Hepatic stellate cell (primary cell): ENCODE measurements at regions not wholly inside any gene's neighbourhood (a gene's known extent, or its start where the extent isn't known, plus 50 kb on each side); places are given as distances from the start of the nearest gene placed in this dataset.
"Not testable (repeated sequence)": the region's sequence is repeated elsewhere in the genome, so short reads cannot be mapped to it uniquely, and the experiment has no call there.

Source experiments
- DNase-seq: peaks from one replicate; pipeline ENCODE4 v3.0.0; 2011; ENCODE audit warnings: low spot score

DNA sequence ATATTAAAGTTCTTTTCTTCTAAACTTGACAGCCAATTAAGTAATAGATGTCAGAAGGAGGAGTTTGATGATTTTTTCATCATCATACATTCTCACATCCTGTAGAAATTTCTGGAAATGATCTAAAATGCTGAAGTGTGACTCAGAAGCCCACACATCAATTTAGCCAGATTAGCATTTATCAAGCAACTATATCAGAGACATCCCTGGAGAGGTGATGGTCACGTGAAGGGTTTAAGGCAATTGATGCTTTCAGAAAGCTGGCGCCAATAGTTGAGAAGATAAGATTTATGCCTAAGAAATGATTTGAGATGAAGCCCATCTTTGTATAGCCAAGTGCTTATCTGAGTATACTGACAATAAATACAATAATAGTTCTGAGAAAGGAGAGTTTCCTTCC, 162.9 kb upstream of the RORB start:
- no peak for DNase-seq

DNA sequence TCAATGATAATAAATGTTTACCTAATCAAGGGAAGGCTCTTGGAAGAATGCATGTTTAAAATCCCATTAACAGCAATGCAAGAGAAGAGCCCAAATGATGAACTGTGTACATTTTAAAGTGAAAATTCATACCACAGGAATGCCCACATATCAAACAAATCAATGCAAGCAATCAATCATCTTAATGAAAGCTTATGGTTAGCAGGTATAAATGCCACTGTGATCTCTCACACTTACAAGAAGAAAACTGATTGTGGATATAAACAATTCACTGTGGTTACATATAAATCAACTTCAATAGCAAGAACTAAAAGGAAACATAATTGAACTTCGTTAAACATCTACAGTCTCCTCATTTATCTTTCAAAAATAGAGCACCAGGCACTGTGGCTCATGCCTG, 161.0 kb upstream of the RORB start:
- DNase-seq, result no peak

DNA sequence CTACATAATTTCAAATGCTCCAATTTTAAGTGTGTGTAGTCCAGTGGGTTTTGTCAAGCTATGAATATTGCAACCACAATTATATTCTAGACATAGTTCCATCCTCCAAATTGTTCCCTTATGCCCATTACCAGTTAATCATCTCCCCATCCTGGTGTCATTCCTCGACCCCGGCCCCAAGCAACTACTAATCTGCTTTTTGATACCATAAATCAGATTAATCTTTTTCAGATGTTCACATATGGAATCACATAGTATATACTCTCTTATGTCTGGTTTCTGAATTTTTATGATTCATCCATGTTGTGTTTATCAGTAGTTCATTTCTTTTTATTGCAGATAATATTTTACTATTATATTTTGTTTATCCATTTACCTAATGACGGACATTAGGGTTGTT, 148.4 kb upstream of the RORB start:
- no peak for DNase-seq

DNA sequence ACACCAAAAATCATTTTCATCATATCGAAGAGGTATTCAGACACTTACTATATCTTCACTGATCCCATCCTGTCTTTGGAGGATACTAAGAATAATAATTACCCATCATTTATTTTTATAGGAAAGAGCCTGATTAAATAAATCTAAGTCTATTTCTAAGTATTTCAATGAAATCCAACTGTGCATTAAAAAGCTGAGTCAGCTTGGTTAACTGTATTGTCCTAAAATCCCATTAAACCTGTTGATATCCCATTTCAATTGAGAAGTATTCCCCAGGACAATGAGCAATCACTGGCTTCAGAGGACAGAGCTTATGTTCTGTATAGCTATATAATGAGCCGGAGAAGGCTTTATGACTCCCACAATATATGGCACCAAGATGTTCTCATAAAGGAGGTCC, 142.0 kb upstream of the RORB start:
- DNase-seq, result no peak

DNA sequence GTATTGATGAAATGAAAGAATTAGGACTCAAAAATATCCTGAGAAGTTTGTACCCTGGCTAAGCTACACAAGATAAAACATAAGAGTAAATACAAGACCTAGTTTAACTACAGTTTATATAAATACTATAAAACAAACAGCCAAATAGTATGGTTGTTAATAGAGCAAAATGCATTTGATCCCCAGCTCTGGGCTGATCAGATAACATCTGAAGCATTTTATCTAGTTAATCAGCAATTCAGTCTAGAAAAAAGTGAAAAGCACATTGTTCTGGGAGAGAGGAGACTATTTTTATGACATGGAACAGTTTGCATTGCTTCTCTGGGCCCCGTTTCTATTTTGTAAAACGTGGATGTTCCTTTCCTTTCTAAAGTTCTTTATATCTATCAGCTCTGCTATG, 139.6 kb upstream of the RORB start:
- no peak for DNase-seq

GRCh38 chr9:74358959-74359358, 138.2 kb upstream of the RORB start:
- no peak for DNase-seq

GRCh38 chr9:74361508-74361907, 135.6 kb upstream of the RORB start:
- DNase-seq, result no peak

GRCh38 chr9:74362423-74362822, 134.7 kb upstream of the RORB start:
- DNase-seq, result no peak

GRCh38 chr9:74366111-74366510, 131.0 kb upstream of the RORB start:
- no peak for DNase-seq

GRCh38 chr9:74369844-74370243, 127.3 kb upstream of the RORB start:
- DNase-seq, result no peak

DNA sequence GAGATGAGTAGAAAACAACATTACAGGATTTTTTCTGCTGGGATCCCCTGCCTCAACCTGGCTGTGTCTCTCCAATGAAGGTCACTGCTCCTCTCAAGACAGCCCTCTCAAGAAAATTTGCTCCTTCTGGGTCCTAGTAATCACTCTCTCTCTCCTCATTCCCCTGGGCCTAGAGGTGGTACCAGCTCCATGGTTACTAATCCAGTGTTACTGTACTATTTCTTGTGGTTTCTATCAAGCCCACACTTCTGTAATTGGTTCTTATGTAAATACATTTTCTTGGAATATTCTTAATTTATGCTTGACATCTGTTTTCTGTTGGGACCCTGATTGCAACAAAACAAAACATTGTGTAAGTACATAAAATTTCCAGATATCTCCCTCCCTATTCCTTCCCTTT, 123.8 kb upstream of the RORB start:
- no peak for DNase-seq

DNA sequence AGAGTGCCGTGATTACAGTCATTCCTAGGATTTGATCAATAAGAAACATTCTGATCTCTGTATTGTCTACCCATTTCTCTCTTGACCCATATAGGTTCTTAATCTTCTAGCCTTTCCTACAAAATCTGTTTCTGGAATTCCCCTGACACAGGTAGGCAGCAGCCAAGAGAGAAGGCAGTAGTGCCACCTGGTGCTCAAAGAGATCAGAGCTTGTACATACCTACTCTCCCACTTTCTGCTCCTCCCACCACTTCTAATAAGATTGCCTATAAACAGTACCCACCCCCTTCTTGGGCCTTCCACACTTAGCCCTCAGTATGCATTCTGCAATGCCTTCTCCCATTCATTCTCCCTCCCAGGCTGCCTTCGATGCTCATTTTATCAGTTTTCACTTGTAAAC, 117.4 kb upstream of the RORB start:
- no peak for DNase-seq

DNA sequence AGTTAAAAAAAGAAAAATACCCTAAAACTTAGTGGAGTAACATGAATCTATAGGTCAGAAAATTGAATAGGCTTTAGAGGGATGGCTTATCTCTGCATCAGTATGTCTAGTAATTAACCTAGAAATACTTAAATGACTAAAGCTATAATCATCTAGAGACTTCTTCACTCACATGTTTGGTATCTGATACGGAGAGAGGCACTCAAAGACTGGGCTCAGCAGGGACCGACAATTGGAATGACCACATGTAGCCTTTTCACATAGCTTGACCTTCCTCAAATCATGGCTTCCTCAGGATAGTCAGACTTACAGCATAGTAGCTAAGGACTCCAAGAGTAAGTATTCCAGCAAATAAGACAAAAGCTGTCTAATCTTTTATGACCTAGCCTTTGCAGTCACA, 105.3 kb upstream of the RORB start:
- no peak for DNase-seq

DNA sequence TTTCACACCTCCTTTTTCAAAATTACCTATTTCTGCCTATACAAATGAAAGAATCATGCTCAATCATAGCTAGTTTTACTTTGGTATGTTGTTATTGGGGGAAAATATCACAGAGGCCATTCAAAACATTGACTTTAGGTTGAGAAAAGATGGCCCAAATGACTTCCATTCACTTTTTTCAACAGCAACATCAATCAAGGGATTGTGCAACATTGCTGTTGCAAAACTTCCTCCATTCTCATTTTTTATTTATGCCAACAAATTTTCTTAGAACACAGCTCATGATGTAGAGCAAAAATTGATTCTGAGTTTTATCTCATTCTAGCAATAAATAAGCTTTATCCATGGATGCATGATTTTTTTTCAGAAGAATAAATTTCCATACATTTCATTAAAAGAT, 93.6 kb upstream of the RORB start:
- DNase-seq, result no peak

DNA sequence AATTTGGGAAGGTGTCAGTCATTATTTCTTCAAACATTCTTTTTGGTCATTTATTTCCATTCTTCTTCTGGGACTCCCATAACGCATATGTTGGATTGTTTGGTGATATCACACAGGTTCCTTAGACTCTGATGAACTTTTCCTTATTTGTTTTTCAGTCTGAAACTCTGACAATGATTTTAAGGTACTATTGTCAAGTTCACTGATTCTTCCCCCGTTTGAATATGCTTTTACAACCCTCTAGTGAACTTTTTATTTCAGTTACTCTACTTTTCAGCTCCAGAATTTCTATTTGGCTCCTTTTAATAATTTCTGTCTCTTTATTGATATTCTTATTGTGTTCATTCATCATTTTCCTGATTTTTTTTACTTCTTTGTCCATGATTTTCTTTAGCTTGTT, 92.5 kb upstream of the RORB start:
- no peak for DNase-seq

DNA sequence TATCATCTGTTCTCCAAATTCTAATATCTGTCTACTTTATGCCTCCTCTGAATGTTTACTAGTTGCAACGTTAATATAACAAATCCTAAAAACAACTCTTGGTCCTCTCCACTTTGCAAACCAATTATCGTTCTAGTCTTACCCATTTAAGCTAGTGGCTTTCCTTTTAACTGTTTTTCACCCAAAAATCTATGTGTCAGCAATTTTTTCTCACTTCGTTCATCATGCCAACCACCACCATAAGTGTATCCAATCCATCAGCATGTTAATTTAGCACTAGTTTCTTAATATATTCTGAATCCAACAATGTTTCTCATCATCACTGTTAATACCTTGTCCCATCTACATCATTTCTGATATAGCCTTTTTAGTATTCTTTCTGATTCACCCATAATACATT, 90.0 kb upstream of the RORB start:
- no peak for DNase-seq

DNA sequence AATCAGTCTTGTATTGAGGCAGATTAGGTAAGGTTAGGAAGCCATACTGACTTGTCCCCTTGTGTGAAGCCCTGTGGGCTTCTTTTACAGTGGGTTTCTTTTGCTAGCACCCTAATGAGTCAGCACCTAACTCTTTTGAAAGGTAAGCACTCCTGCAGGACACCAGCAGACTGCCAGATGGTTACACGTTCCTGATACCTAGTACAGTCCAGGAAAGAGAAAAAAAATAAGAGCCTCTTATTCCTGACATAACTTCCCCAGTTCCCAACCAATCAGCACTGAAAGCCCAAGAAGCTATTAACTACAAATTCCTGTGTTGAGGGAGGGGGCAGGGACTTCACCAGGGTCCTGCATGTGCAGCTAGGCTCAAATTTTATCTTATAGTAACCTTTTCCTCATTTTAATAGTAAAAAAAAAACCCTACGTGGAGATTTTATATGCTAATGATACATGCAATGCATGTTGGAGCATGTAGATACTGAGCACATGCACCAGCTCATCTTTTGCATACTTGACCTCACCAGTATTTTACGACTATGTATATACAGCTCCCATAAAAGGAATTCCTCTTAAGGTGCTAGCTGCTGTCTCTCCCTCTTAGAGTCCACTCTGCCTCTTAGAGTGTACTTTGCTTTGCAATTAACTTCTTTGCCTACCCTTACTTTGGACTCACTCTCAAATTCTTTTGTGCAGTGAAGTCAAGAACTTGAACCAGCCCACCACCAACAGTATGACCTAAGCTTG, 84.7 kb upstream of the RORB start:
- no peak for DNase-seq

DNA sequence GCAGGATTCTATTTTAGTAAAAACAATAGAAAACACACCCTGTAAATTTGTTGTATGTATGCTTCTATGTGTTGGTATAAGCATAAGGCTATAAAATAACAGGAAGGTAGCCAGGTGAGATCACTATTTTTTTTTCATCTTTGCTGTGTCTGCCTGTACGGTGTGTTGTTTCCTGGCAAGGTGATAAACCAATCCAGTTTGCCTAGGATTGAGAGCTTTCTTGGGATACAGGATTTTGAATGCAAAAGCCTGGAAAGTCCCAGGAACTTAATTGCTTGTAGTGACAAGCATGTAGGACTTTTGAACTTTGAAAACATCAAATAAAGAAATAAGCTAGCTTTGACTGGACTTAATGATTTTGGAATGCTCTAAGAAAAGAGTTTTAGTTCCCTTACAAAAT, 83.3 kb upstream of the RORB start:
- DNase-seq, result no peak

- no peak for DNase-seq
Measured at GRCh38 chr9:74414325-74414724, 82.8 kb upstream of the RORB start.

GRCh38 chr9:74415995-74416394, 81.1 kb upstream of the RORB start:
- DNase-seq, result no peak

DNA sequence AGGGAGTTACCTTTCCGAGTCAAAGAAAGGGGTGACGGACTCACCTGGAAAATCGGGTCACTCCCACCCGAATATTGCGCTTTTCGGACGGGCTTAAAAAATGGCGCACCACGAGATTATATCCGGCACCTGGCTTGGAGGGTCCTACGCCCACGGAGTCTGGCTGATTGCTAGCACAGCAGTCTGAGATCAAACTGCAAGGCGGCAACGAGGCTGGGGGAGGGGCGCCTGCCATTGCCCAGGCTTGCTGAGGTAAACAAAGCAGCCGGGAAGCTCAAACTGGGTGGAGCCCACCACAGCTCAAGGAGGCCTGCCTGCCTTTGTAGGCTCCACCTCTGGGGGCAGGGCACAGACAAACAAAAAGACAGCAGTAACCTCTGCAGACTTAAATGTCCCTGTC, 72.6 kb upstream of the RORB start:
- DNase-seq, result not testable (repeated sequence)

DNA sequence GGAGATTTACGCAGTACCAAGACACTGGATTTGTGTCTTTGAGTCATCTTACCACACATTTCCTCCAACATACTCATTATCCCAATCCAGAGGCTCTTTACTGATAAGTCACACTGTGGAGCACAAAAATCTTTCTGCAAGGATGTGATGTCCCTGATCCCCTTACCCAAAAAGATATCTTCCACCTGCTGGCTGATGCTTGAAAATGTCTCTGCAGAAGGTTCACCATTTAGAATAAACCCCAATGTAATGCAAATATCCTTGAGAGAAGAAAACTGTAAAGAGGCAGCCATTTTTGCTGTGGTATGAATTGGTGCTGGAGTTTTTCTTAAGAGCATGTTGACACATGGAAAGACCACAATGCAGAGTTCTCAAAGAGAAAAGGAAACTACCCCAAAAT, 65.7 kb upstream of the RORB start:
- no peak for DNase-seq

GRCh38 chr9:74443036-74443750, 53.9 kb upstream of the RORB start:
- DNase-seq, result no peak

DNA sequence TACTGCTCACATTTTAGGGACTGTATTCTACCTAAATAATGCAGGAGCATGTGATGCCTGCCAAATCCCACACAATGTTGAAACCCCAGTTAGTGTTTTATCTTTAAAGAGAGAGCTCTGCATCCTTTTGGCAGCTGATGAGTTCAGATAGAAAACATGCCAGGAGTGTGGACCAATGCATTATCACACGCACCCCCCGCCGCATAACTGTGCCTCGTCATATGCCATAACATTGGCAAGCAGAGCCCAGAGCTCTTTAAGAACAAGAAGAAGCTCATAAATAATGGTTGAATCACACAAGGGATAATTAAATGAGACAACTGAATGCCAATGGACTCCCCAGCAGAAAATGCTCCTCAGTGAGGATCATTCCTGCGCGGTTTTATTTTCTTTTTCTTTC, 52.8 kb upstream of the RORB start:
- no peak for DNase-seq
